Lung (tissue), 11 donors: ENCODE measurements at regions not wholly inside any gene's neighbourhood (a gene's known extent, or its start where the extent isn't known, plus 50 kb on each side); places are given as distances from the start of the nearest gene placed in this dataset.

Experiments
- ATAC-seq: fragments of 200-7000 bp; cut with Tn5 transposase; one replicate; pipeline ENCODE4 v1.9.1; 2020; ENCODE audit warnings: moderate number of reproducible peaks; ENCODE audit not compliant: insufficient read depth, low FRiP score
- DNase-seq, 3 donors: peaks; one replicate each; pipeline ENCODE4 v3.0.0-alpha.2; 2013 to 2017
- H3K27ac ChIP-seq, 2 donors: one replicate each; pipeline ENCODE4 v1.5.1; 2013; ENCODE audit warnings: mild to moderate bottlenecking in 2 of 2, moderate library complexity in 2 of 2, control low read depth in 1 of 2, inconsistent platforms in 1 of 2, low read depth in 1 of 2, low read length in 1 of 2
- H3K27me3 ChIP-seq, 3 donors: one replicate each; pipeline ENCODE4 v1.5.1; 2013; ENCODE audit warnings: low read length in 2 of 3; ENCODE audit not compliant: control insufficient read depth in 3 of 3, insufficient read depth in 3 of 3
- H3K36me3 ChIP-seq, 4 donors: one replicate each; pipeline ENCODE4 v1.5.1; 2013; ENCODE audit warnings: low read length in 4 of 4, mild to moderate bottlenecking in 1 of 4, moderate library complexity in 1 of 4; ENCODE audit not compliant: control insufficient read depth in 4 of 4, insufficient read depth in 4 of 4
- H3K4me1 ChIP-seq, 5 donors: one replicate each; pipeline ENCODE4 v1.5.1; 2013; ENCODE audit warnings: low read length in 5 of 5, mild to moderate bottlenecking in 2 of 5, moderate library complexity in 1 of 5; ENCODE audit not compliant: control insufficient read depth in 5 of 5, insufficient read depth in 5 of 5
- H3K4me3 ChIP-seq: one replicate; pipeline ENCODE4 v1.5.1; 2013; ENCODE audit warnings: mild to moderate bottlenecking, control low read depth, moderate library complexity
- H3K9ac ChIP-seq, 2 donors: one replicate each; pipeline ENCODE4 v1.5.1; 2013; ENCODE audit warnings: low read length in 2 of 2, control low read depth in 1 of 2; ENCODE audit not compliant: insufficient read depth in 1 of 2
- H3K9me3 ChIP-seq, 4 donors: one replicate each; pipeline ENCODE4 v1.5.1; 2013; ENCODE audit warnings: low read length in 3 of 4, mild to moderate bottlenecking in 1 of 4, moderate library complexity in 1 of 4; ENCODE audit not compliant: control insufficient read depth in 4 of 4, insufficient read depth in 3 of 4
- CTCF ChIP-seq: IDR thresholded peaks from 2 replicates; pipeline ENCODE4 v1.5.1; 2012; ENCODE audit warnings: mild to moderate bottlenecking; ENCODE audit errors: control extremely low read depth, extremely low read depth
- WGBS, 2 donors: extraction: QIAGEN DNeasy Blood & Tissue Kit; methylation state at CpG; one replicate each; pipeline ENCODE4 v1.1.7; 2013; 5-methylcytosine and 5-hydroxymethylcytosine counted together
- donor health status: control.
- donor health status: control.
- donor health status: Bipolar disorder and iron deficiency.
- donor health status: healthy.
- donor health status: DM: yes; HTN: yes; CAD: no.

GRCh38 chr5:77876862-77877502, 100.8 kb upstream of the TBCA start:
- Histone ChIP-seq H3K9ac (no peak overlapping the region), H3K9me3 (no peaks in the 10 kb centered on the region), H3K27ac (no peak overlapping the region), H3K4me3 (no peak overlapping the region), H3K36me3 (no peaks in the 10 kb centered on the region), H3K4me1 (peaks cover 0 to 3% (median 0%) of the 10 kb centered on the region in 5 donors), H3K27me3 (no peaks in the 10 kb centered on the region)
- DNase-seq, result peak in 1 of 3 donors; percentile 16
- WGBS, 2 donors, result 76 to 80% methylated on average over 8 of the region's 8 CpGs
- TF ChIP-seq CTCF, result no peak
- no peak for ATAC-seq

GRCh38 chr5:77876316-77876715, 100.2 kb upstream of the TBCA start:
- DNase-seq (peak in 2 of 3 donors; percentile 8 to 32), ATAC-seq (no peak)
- no peak overlapping the region for H3K4me3 ChIP-seq
- peaks cover 0 to 3% (median 0%) of the 10 kb centered on the region in 5 donors for H3K4me1 ChIP-seq
- no peak overlapping the region for H3K27ac ChIP-seq
- 66 to 67% methylated on average over 1 of the region's 1 CpG for WGBS, 2 donors
- H3K27me3 ChIP-seq, result no peaks in the 10 kb centered on the region
- no peak for TF ChIP-seq CTCF
- no peak overlapping the region for H3K9ac ChIP-seq
- H3K36me3 ChIP-seq, result no peaks in the 10 kb centered on the region
- no peaks in the 10 kb centered on the region for H3K9me3 ChIP-seq

GRCh38 chr5:77874691-77875090, 98.6 kb upstream of the TBCA start:
- Histone ChIP-seq H3K9me3 (no peaks in the 10 kb centered on the region), H3K4me1 (peaks cover 0 to 3% (median 0%) of the 10 kb centered on the region in 5 donors), H3K27me3 (no peaks in the 10 kb centered on the region), H3K9ac (no peak overlapping the region), H3K36me3 (no peaks in the 10 kb centered on the region), H3K4me3 (no peak overlapping the region), H3K27ac (no peak overlapping the region)
- no peak for ATAC-seq
- no peak for TF ChIP-seq CTCF
- no peak for DNase-seq
- 86 to 87% methylated on average over 6 of the region's 6 CpGs for WGBS, 2 donors

GRCh38 chr5:77873239-77873638, 97.1 kb upstream of the TBCA start:
- H3K4me3 ChIP-seq, result no peak overlapping the region
- no peak overlapping the region for H3K27ac ChIP-seq
- TF ChIP-seq CTCF, result no peak
- ATAC-seq (no peak), DNase-seq (no peak)
- H3K9me3 ChIP-seq, result no peaks in the 10 kb centered on the region
- peaks cover 0 to 3% (median 0%) of the 10 kb centered on the region in 5 donors for H3K4me1 ChIP-seq
- H3K9ac ChIP-seq, result no peak overlapping the region
- H3K36me3 ChIP-seq, result no peaks in the 10 kb centered on the region
- H3K27me3 ChIP-seq, result no peaks in the 10 kb centered on the region
